Urinary bladder (tissue), 3 donors: ENCODE measurements at regions not wholly inside any gene's neighbourhood (a gene's known extent, or its start where the extent isn't known, plus 50 kb on each side); places are given as distances from the start of the nearest gene placed in this dataset.

Source experiments
- DNase-seq: peaks from one replicate; pipeline ENCODE4 v3.0.0-alpha.2; 2015; ENCODE audit errors: extremely low spot score
- H3K27ac ChIP-seq: one replicate; pipeline ENCODE4 v1.5.1; 2013; ENCODE audit warnings: low read depth, mild to moderate bottlenecking, moderate library complexity
- H3K36me3 ChIP-seq: one replicate; pipeline ENCODE4 v1.6.1; 2013; ENCODE audit warnings: mild to moderate bottlenecking, moderate library complexity; ENCODE audit not compliant: insufficient read depth
- H3K4me1 ChIP-seq: one replicate; pipeline ENCODE4 v1.6.1; 2013; ENCODE audit warnings: mild to moderate bottlenecking, moderate library complexity; ENCODE audit not compliant: insufficient read depth
- H3K4me3 ChIP-seq: one replicate; pipeline ENCODE4 v1.5.1; 2013; ENCODE audit warnings: low read depth, low read length
- WGBS: extraction: QIAGEN DNeasy Blood & Tissue Kit; methylation state at CpG from one replicate; pipeline ENCODE4 v1.1.7; 2013; 5-methylcytosine and 5-hydroxymethylcytosine counted together
- donor health status: healthy with polysubstance abuse.
- donor health status: healthy.

GRCh38 chr14:38723959-38724358 is 379.1 kb downstream of the SEC23A start:
- Histone ChIP-seq H3K36me3 (no peaks in the 10 kb centered on the region), H3K4me1 (no peaks in the 10 kb centered on the region), H3K27ac (no peak overlapping the region), H3K4me3 (no peak overlapping the region)
- WGBS = 35% methylated on average over 5 of the region's 5 CpGs
- DNase-seq = no peak

DNA sequence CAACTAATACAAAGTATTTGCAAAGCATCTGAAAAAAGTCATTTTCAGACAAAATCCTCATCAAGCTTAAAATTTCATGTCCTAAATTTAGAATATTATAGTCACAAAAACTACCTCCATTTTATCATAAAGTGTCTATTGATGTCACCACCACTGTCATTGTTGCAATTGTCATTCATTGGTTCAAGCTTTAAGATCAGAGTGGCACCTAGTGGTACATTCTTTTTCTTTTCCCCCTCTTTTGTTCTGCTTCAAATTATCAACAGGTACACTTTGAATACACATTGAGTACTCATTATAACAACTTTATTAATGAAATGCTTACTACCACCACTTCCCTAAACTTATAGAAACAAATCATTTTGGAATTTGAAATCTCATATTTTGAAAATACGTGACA is 379.8 kb downstream of the SEC23A start:
- H3K27ac ChIP-seq = no peak overlapping the region
- no peak overlapping the region for H3K4me3 ChIP-seq
- no peaks in the 10 kb centered on the region for H3K36me3 ChIP-seq
- WGBS = 93% methylated on average over 1 of the region's 1 CpG
- no peak for DNase-seq
- no peaks in the 10 kb centered on the region for H3K4me1 ChIP-seq

- no peak overlapping the region for H3K4me3 ChIP-seq
- WGBS = 54% methylated on average over 4 of the region's 4 CpGs
- no peak for DNase-seq
- no peaks in the 10 kb centered on the region for H3K36me3 ChIP-seq
- no peak overlapping the region for H3K27ac ChIP-seq
- no peaks in the 10 kb centered on the region for H3K4me1 ChIP-seq
These were observed 381.1 kb downstream of the SEC23A start for GRCh38 chr14:38721822-38722431.

DNA sequence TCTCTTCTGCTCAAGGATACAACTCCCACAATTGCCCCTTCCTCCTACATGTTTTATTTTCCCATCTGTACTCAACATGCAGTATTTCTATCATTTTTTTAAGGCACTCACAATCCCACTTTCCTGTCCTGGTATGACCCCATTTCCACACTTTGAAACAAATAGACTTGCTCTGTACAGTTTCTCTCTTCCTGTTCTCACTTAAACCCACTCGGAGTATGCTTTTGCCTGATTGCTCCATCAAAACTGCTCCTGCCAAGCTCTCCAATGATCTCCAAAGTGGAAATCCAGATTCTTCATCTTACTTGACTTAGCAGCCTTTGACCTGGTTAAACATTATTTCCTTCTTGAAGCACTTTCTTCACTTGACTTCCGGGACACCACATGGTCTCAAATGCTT is 384.5 kb downstream of the SEC23A start:
- 75% methylated on average over 2 of the region's 2 CpGs for WGBS
- Histone ChIP-seq H3K36me3 (no peaks in the 10 kb centered on the region), H3K27ac (no peak overlapping the region), H3K4me3 (no peak overlapping the region), H3K4me1 (no peaks in the 10 kb centered on the region)
- no peak for DNase-seq

DNA sequence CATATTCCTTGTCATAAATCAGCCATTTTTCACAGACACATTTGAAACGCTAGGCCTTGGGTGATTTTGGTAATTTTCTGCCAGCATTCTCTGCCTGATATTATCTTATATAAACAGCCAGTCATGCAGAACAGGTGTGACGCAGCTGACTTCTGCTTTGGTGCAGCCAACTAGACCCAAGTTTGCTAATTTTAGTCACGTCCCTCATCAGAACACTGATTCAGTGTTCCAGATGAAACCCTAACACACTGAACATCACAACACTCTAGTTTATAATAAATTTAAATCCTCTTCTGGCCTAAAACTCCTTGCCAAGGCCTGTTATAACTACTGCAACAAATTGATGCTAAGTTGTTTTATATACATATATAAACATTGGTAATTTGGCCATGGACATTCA is 386.1 kb downstream of the SEC23A start:
- H3K27ac ChIP-seq = no peak overlapping the region
- 19% methylated on average over 3 of the region's 3 CpGs for WGBS
- DNase-seq = no peak

GRCh38 chr14:38710881-38711280 is 392.2 kb downstream of the SEC23A start:
- no peaks in the 10 kb centered on the region for H3K36me3 ChIP-seq
- H3K4me1 ChIP-seq = no peaks in the 10 kb centered on the region
- H3K4me3 ChIP-seq = no peak overlapping the region
- WGBS = 70% methylated on average over 3 of the region's 3 CpGs
- no peak overlapping the region for H3K27ac ChIP-seq
- no peak for DNase-seq

More for the DNA sequence above, 386.1 kb downstream of the SEC23A start:
- Histone ChIP-seq H3K4me3 (no peak overlapping the region), H3K4me1 (no peaks in the 10 kb centered on the region), H3K36me3 (no peaks in the 10 kb centered on the region)

GRCh38 chr14:38710196-38710595 is 392.8 kb downstream of the SEC23A start:
- 87% methylated on average over 6 of the region's 6 CpGs for WGBS
- DNase-seq = no peak
- Histone ChIP-seq H3K4me3 (no peak overlapping the region), H3K27ac (no peak overlapping the region), H3K4me1 (no peaks in the 10 kb centered on the region), H3K36me3 (no peaks in the 10 kb centered on the region)

GRCh38 chr14:38705220-38705619 is 397.8 kb downstream of the SEC23A start:
- WGBS = 67% methylated on average over 5 of the region's 5 CpGs
- Histone ChIP-seq H3K27ac (no peak overlapping the region), H3K36me3 (no peaks in the 10 kb centered on the region), H3K4me1 (no peaks in the 10 kb centered on the region), H3K4me3 (no peak overlapping the region)
- DNase-seq = no peak

DNA sequence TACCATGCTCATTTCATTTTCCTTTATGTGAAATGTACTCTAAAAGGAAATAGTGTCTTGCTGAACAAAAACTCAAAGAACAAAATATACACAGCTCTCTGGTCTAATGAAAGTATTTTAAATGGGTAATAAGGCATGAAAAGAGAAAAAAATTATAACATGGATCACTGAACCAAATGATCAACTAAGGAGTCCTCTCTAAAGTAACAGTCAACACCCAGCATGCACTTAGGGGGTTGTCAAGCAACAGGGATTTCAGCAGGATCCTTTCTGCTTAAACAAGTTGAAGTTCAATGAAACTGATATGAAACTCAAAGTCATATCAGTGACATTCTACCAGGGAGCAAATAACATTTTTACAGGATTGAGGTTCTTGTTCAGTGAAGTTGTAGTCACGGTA is 398.8 kb downstream of the SEC23A start:
- Histone ChIP-seq H3K36me3 (no peaks in the 10 kb centered on the region), H3K4me3 (no peak overlapping the region), H3K4me1 (no peaks in the 10 kb centered on the region), H3K27ac (no peak overlapping the region)
- no peak for DNase-seq
- 95% methylated on average over 1 of the region's 1 CpG for WGBS

GRCh38 chr14:38696925-38697324 is 406.1 kb downstream of the SEC23A start:
- no peak for DNase-seq
- WGBS = 53% methylated on average over 3 of the region's 3 CpGs
- no peaks in the 10 kb centered on the region for H3K4me1 ChIP-seq
- no peak overlapping the region for H3K4me3 ChIP-seq
- no peak overlapping the region for H3K27ac ChIP-seq
- H3K36me3 ChIP-seq = no peaks in the 10 kb centered on the region

DNA sequence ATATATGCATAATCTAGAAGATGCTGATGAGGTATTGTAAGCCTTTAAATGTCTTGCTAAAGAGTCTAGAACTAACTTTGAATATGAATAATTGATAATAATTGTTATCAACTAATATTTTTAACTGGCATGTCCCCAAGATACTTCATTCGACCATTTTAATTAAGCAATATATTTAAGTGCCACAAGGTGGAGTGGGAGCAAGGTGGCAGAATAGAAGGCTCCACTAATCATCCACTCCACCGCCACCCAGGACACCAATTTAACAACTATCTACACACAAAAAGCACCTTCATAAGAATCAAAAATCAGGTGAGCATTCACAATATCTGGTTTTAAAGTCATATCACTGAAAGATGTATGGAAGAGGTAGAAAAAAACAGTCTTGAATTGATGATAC is 409.6 kb downstream of the SEC23A start:
- H3K36me3 ChIP-seq = no peaks in the 10 kb centered on the region
- H3K4me1 ChIP-seq = no peaks in the 10 kb centered on the region
- no peak overlapping the region for H3K27ac ChIP-seq
- WGBS = 86% methylated on average over 2 of the region's 2 CpGs
- DNase-seq = no peak
- no peak overlapping the region for H3K4me3 ChIP-seq

GRCh38 chr14:38669027-38669426 is 413.1 kb upstream of the CLEC14A start:
- H3K27ac ChIP-seq = no peak overlapping the region
- 80% methylated on average over 3 of the region's 3 CpGs for whole genome bisulfite sequencing
- no peaks in the 10 kb centered on the region for H3K4me1 ChIP-seq
- no peaks in the 10 kb centered on the region for H3K36me3 ChIP-seq
- H3K4me3 ChIP-seq = no peak overlapping the region
- DNase-seq = no peak

GRCh38 chr14:38663382-38663781 is 407.5 kb upstream of the CLEC14A start:
- Histone ChIP-seq H3K4me1 (no peaks in the 10 kb centered on the region), H3K36me3 (no peaks in the 10 kb centered on the region), H3K4me3 (no peak overlapping the region), H3K27ac (no peak overlapping the region)
- 92% methylated on average over 1 of the region's 1 CpG for WGBS
- DNase-seq = no peak

DNA sequence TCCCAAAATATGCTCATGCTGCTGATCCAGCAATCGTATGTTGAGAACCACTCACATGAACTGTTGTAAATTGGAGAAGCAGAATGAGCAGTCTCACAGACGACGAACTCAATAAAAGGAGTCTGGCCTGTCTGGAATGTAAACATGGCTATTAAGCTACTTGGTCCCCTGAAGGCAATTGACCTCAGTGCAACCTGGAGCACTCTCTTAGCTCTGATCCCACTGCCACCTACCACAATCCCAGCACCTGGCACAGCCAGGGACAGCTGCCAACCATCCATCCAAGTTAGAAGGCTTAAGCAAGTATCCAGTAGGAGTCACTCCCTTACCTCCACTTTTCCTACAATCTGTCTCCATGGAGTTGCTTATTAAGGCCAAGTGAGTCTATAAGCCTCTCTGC is 406.9 kb upstream of the CLEC14A start:
- H3K4me3 ChIP-seq = no peak overlapping the region
- no peak for DNase-seq
- 27% methylated on average over 3 of the region's 3 CpGs for WGBS
- no peak overlapping the region for H3K27ac ChIP-seq
- H3K4me1 ChIP-seq = no peaks in the 10 kb centered on the region
- no peaks in the 10 kb centered on the region for H3K36me3 ChIP-seq

DNA sequence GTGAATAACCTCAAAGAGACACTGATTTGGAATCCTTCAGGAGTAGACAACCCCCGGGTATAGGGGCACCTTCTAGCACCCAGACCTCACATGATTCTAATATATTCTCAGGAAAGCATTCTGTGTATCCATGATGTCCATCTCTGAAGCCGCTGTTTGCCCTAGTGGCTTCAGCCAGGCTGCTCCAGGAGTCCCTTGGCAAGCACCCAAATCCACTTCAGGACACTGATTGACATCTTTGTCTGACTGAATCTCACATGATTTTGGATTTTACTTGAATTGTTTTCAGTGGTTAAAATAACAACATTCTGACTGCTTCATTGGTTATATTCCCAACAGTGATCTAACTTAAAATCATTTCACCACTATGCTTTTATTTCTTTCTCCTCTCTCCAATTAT is 390.5 kb upstream of the CLEC14A start:
- Histone ChIP-seq H3K4me1 (no peaks in the 10 kb centered on the region), H3K27ac (no peak overlapping the region), H3K36me3 (no peaks in the 10 kb centered on the region), H3K4me3 (no peak overlapping the region)
- no peak for DNase-seq
- WGBS = 75% methylated on average over 2 of the region's 2 CpGs
